Tibial artery (tissue), 4 donors: ENCODE measurements at regions not wholly inside any gene's neighbourhood (a gene's known extent, or its start where the extent isn't known, plus 50 kb on each side); places are given as distances from the start of the nearest gene placed in this dataset.

Experiments used
- DNase-seq, 2 donors: peaks; one replicate each; pipeline ENCODE4 v3.0.0-alpha.2; 2019
- H3K27ac ChIP-seq, 2 donors: fragments of 200-600 bp; sonication (generic) in 1 of 2; 1 replicate in 1 of 2; 2 replicates in 1 of 2; pipeline ENCODE4 v1.5.1; 2018 to 2019; ENCODE audit warnings: mild to moderate bottlenecking in 1 of 2
- H3K27me3 ChIP-seq, 2 donors: fragments of 200-600 bp; sonication (generic) in 1 of 2; one replicate each; pipeline versions ENCODE4 v1.5.1 to v1.6.0; 2016 to 2019
- H3K36me3 ChIP-seq, 3 donors: fragments of 200-600 bp; sonication (generic) in 2 of 3; one replicate each; pipeline ENCODE4 v1.5.1; 2016 to 2019; ENCODE audit warnings: mild to moderate bottlenecking in 2 of 3
- H3K4me1 ChIP-seq, 4 donors: fragments of 200-600 bp; sonication (generic) in 2 of 4; 1 replicate in 3 of 4; 2 replicates in 1 of 4; pipeline ENCODE4 v1.5.1; 2016 to 2019
- H3K4me3 ChIP-seq, 2 donors: fragments of 200-600 bp; sonication (generic) in 1 of 2; 1 replicate in 1 of 2; 2 replicates in 1 of 2; pipeline ENCODE4 v1.5.1; 2018 to 2019; ENCODE audit warnings: mild to moderate bottlenecking in 2 of 2
- H3K9me3 ChIP-seq, 3 donors: fragments of 200-600 bp; sonication (generic) in 1 of 3; one replicate each; pipeline ENCODE4 v1.5.1; 2016 to 2019
- CTCF ChIP-seq, 2 experiments: fragments of 200-600 bp in 1 of 2; fragments of 450-650 bp in 1 of 2; IDR thresholded peaks; one replicate each; pipeline ENCODE4 v1.5.1; 2017 to 2019; ENCODE audit warnings: antibody characterized with exemption in 2 of 2, mild to moderate bottlenecking in 1 of 2, moderate library complexity in 1 of 2
- intact Hi-C: fragments of 100-400 bp; cut with DNase I; formaldehyde crosslinking; loops from one replicate; pipeline ENCODE4 v1.15.0; 2023; ENCODE audit warnings: low total_unique reads

GRCh38 chr22:49545606-49546005 is 282.1 kb downstream of the BRD1 start:
- intact Hi-C loops = no loop called here
- H3K9me3 ChIP-seq = peaks cover 0 to 11% (median 10%) of the 10 kb centered on the region in 3 donors
- no peak for TF ChIP-seq CTCF (IDR thresholded peaks at IDR 0.05)
- H3K27me3 ChIP-seq = peaks cover 0 to 2% of the 10 kb centered on the region in 2 donors
- no peaks in the 10 kb centered on the region for H3K4me1 ChIP-seq
- no peak overlapping the region for H3K4me3 ChIP-seq
- no peaks in the 10 kb centered on the region for H3K36me3 ChIP-seq
- no peak for DNase-seq
- no peak overlapping the region for H3K27ac ChIP-seq

GRCh38 chr22:49544286-49544685 is 283.4 kb downstream of the BRD1 start:
- Histone ChIP-seq H3K9me3 (peaks cover 0 to 6% (median 3%) of the 10 kb centered on the region in 3 donors), H3K4me1 (no peaks in the 10 kb centered on the region), H3K36me3 (no peaks in the 10 kb centered on the region), H3K4me3 (no peak overlapping the region), H3K27me3 (peaks cover 0 to 2% of the 10 kb centered on the region in 2 donors), H3K27ac (no peak overlapping the region)
- no peak for TF ChIP-seq CTCF (IDR thresholded peaks at IDR 0.05)
- DNase-seq = peak in 1 of 2 donors; percentile 10
- intact Hi-C loops = no loop called here

- no peak overlapping the region for H3K27ac ChIP-seq
- DNase-seq = peak; percentile 3 to 28
These were observed 283.8 kb downstream of the BRD1 start for GRCh38 chr22:49543876-49544275.

GRCh38 chr22:49541693-49542230 is 285.9 kb downstream of the BRD1 start:
- intact Hi-C loops = no loop called here
- Histone ChIP-seq H3K4me3 (no peak overlapping the region), H3K36me3 (no peaks in the 10 kb centered on the region), H3K9me3 (peaks cover 0 to 6% (median 0%) of the 10 kb centered on the region in 3 donors), H3K4me1 (no peaks in the 10 kb centered on the region), H3K27me3 (peaks cover 0 to under 1% of the 10 kb centered on the region in 2 donors), H3K27ac (no peak overlapping the region)
- TF ChIP-seq CTCF (IDR thresholded peaks at IDR 0.05) = no peak
- DNase-seq = peak; percentile 13 to 55

More at GRCh38 chr22:49543876-49544275, 283.8 kb downstream of the BRD1 start:
- Histone ChIP-seq H3K27me3 (peaks cover 0 to 2% of the 10 kb centered on the region in 2 donors), H3K36me3 (no peaks in the 10 kb centered on the region), H3K4me3 (no peak overlapping the region), H3K4me1 (no peaks in the 10 kb centered on the region), H3K9me3 (peaks cover 0 to 6% (median 3%) of the 10 kb centered on the region in 3 donors)
- intact Hi-C loops = no loop called here
- TF ChIP-seq CTCF (IDR thresholded peaks at IDR 0.05) = no peak

- H3K9me3 ChIP-seq = peaks cover 0 to 6% (median 0%) of the 10 kb centered on the region in 3 donors
- TF ChIP-seq CTCF (IDR thresholded peaks at IDR 0.05) = no peak
- H3K27me3 ChIP-seq = peaks cover 0 to 7% of the 10 kb centered on the region in 2 donors
- DNase-seq = peak; percentile 9 to 52
- no peaks in the 10 kb centered on the region for H3K4me1 ChIP-seq
- H3K36me3 ChIP-seq = no peaks in the 10 kb centered on the region
- intact Hi-C loops = no loop called here
- no peak overlapping the region for H3K27ac ChIP-seq
- H3K4me3 ChIP-seq = no peak overlapping the region
These were observed 286.6 kb downstream of the BRD1 start for GRCh38 chr22:49540913-49541692.
